Stomach (tissue), 8 donors: ENCODE measurements at regions not wholly inside any gene's neighbourhood (a gene's known extent, or its start where the extent isn't known, plus 50 kb on each side); places are given as distances from the start of the nearest gene placed in this dataset.

Source experiments
- DNase-seq, 2 donors: peaks; one replicate each; pipeline versions ENCODE4 v3.0.0 to v3.0.0-alpha.2; 2013 to 2019
- H3K27ac ChIP-seq, 5 donors: fragments of 200-600 bp in 4 of 5; sonication (generic) in 4 of 5; one replicate each; pipeline ENCODE4 v1.5.1; 2013 to 2019; ENCODE audit warnings: mild to moderate bottlenecking in 1 of 5, moderate library complexity in 1 of 5
- H3K27me3 ChIP-seq, 3 donors: fragments of 200-600 bp; sonication (generic); one replicate each; pipeline ENCODE4 v1.5.1; 2017 to 2019; ENCODE audit warnings: mixed run types in 1 of 3
- H3K36me3 ChIP-seq, 4 donors: fragments of 200-600 bp; sonication (generic); 1 replicate in 3 of 4; 2 replicates in 1 of 4; pipeline ENCODE4 v1.5.1; 2016 to 2019
- H3K4me1 ChIP-seq, 4 donors: fragments of 200-600 bp; sonication (generic); one replicate each; pipeline ENCODE4 v1.5.1; 2016 to 2019
- H3K4me3 ChIP-seq, 4 donors: fragments of 200-600 bp; sonication (generic) in 3 of 4; one replicate each; pipeline ENCODE4 v1.5.1; 2016 to 2019; ENCODE audit warnings: mild to moderate bottlenecking in 1 of 4
- H3K9me3 ChIP-seq, 4 donors: fragments of 200-600 bp; sonication (generic); one replicate each; pipeline ENCODE4 v1.5.1; 2016 to 2019
- CTCF ChIP-seq, 7 experiments: fragments of 450-650 bp in 4 of 7; fragments of 200-600 bp in 3 of 7; sonication (generic) in 3 of 7; IDR thresholded peaks; one replicate each; pipeline ENCODE4 v1.5.1; 2016 to 2019; ENCODE audit warnings: antibody characterized with exemption in 7 of 7, control low read depth in 2 of 7, mild to moderate bottlenecking in 1 of 7
- EP300 ChIP-seq: sonication (generic); formaldehyde crosslinking; IDR thresholded peaks from one replicate; pipeline ENCODE4 v1.6.1; 2017; ENCODE audit warnings: antibody characterized with exemption
- POLR2A ChIP-seq, 4 donors: fragments of 450-650 bp; IDR thresholded peaks; one replicate each; pipeline ENCODE4 v1.6.1; 2016; ENCODE audit warnings: antibody characterized with exemption in 4 of 4, control low read depth in 2 of 4, mild to moderate bottlenecking in 1 of 4, moderate library complexity in 1 of 4
- POLR2AphosphoS5 ChIP-seq, 3 donors: sonication (generic); formaldehyde crosslinking; IDR thresholded peaks; one replicate each; pipeline ENCODE4 v1.6.1; 2016; ENCODE audit warnings: antibody characterized with exemption in 3 of 3
- WGBS, 5 donors: extraction: QIAGEN DNeasy Blood & Tissue Kit in 3 of 5; methylation state at CpG; one replicate each; pipeline versions ENCODE4 v1.1.5 to v1.1.7; 2013 to 2018; 5-methylcytosine and 5-hydroxymethylcytosine counted together
- intact Hi-C: fragments of 100-400 bp; cut with DNase I; formaldehyde crosslinking; loops from one replicate; pipeline ENCODE4 v1.15.1; 2023; ENCODE audit warnings: low total_unique reads
- donor health status: healthy with polysubstance abuse.
- donor health status: Bipolar disorder and iron deficiency.
- donor health status: healthy.

GRCh38 chr13:33636955-33637670 lies 180.8 kb upstream of the RFC3 start:
- no peaks in the 10 kb centered on the region for H3K27me3 ChIP-seq

DNA sequence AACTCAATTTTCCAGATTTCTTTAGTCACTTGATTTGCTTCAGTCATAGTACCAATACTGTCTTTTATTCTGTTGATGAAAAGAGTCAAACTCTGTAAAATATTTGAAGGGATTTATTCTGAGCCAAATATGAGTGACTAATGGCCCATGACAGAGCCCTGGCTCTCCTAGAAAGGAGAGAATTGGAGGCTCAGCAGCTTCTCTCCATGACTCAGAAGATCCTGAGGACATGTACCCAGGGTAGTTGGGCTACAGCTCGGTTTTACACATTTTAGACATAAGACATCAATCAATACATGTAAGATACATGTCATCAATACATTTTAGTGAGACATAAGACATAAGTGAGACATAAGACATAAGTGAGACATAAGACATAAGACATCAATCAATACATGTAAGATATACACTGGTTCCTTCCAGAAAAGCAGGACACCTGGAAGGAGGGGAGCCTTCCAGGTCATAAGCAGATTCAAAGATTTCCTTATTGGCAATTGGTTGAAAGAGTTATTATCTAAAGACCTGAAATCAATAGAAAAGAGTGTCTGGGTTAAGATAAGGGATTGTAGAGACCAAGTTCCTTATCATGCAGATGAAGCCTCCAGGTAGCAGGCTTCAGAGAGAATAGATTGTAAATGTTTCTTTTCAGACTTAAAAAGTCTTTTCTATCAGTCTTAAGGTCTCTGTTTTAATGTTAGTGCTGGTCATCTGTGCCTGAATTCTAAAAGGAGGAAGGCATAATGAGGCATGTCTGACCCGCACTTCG lies 179.8 kb upstream of the RFC3 start:
- Histone ChIP-seq H3K4me3 (no peak overlapping the region), H3K36me3 (no peaks in the 10 kb centered on the region), H3K27ac (peak overlapping the region in 4 of 5 donors; percentile 35 to 79 (median 62)), H3K9me3 (no peaks in the 10 kb centered on the region), H3K4me1 (peaks cover 10 to 24% (median 14%) of the 10 kb centered on the region in 4 donors), H3K27me3 (no peaks in the 10 kb centered on the region)
- intact Hi-C loops, result no loop called here
- TF ChIP-seq CTCF (IDR thresholded peaks at IDR 0.05), result no peak
- no peak for TF ChIP-seq POLR2A (IDR thresholded peaks at IDR 0.05)
- 68 to 92% (median 86%) methylated on average over 3 of the region's 3 CpGs for WGBS, 5 donors
- no peak for DNase-seq

More at GRCh38 chr13:33636955-33637670, 180.8 kb upstream of the RFC3 start:
- DNase-seq, result no peak
- intact Hi-C loops, result no loop called here
- TF ChIP-seq POLR2A (IDR thresholded peaks at IDR 0.05), result no peak
- no peak for TF ChIP-seq CTCF (IDR thresholded peaks at IDR 0.05)
- no peak for TF ChIP-seq POLR2AphosphoS5 (IDR thresholded peaks at IDR 0.05)
- TF ChIP-seq EP300, result no peak
- WGBS, 5 donors, result 86 to 91% (median 88%) methylated on average over 3 of the region's 3 CpGs
- H3K4me3 ChIP-seq, result no peak overlapping the region
- no peaks in the 10 kb centered on the region for H3K36me3 ChIP-seq
- peak overlapping the region in 1 of 5 donors; percentile 18 for H3K27ac ChIP-seq
- peaks cover 1 to 13% (median 6%) of the 10 kb centered on the region in 4 donors for H3K4me1 ChIP-seq
- no peaks in the 10 kb centered on the region for H3K9me3 ChIP-seq

- Histone ChIP-seq H3K36me3 (no peaks in the 10 kb centered on the region), H3K4me3 (no peak overlapping the region), H3K9me3 (no peaks in the 10 kb centered on the region), H3K27me3 (no peaks in the 10 kb centered on the region), H3K27ac (peak overlapping the region in 3 of 5 donors; percentile 26 to 79 (median 68)), H3K4me1 (peaks cover 16 to 33% (median 23%) of the 10 kb centered on the region in 4 donors)
- TF ChIP-seq POLR2AphosphoS5 (IDR thresholded peaks at IDR 0.05) (peak in 2 of 3 donors; percentile 43 to 44), POLR2A (IDR thresholded peaks at IDR 0.05) (no peak), CTCF (IDR thresholded peaks at IDR 0.05) (no peak), EP300 (no peak)
- peak in 1 of 2 donors; percentile 31 for DNase-seq
- intact Hi-C loops, result no loop called here
- 60 to 84% (median 72%) methylated on average over 3 of the region's 3 CpGs for WGBS, 5 donors
These were observed 178.8 kb upstream of the RFC3 start for GRCh38 chr13:33639158-33639557.

GRCh38 chr13:33639626-33640080 lies 178.3 kb upstream of the RFC3 start:
- Histone ChIP-seq H3K9me3 (no peaks in the 10 kb centered on the region), H3K36me3 (no peaks in the 10 kb centered on the region), H3K4me1 (peaks cover 16 to 33% (median 24%) of the 10 kb centered on the region in 4 donors), H3K27me3 (no peaks in the 10 kb centered on the region), H3K4me3 (no peak overlapping the region), H3K27ac (peak overlapping the region in 2 of 5 donors; percentile 26 to 79)
- WGBS, 5 donors, result 79 to 87% (median 83%) methylated on average over 4 of the region's 4 CpGs
- no peak for DNase-seq
- intact Hi-C loops, result no loop called here
- TF ChIP-seq CTCF (IDR thresholded peaks at IDR 0.05) (no peak), POLR2A (IDR thresholded peaks at IDR 0.05) (no peak)
